Thyroid gland (tissue), 4 donors: ENCODE measurements at regions not wholly inside any gene's neighbourhood (a gene's known extent, or its start where the extent isn't known, plus 50 kb on each side); places are given as distances from the start of the nearest gene placed in this dataset.

Source experiments
- POLR2A ChIP-seq, 2 donors: fragments of 450-650 bp; IDR thresholded peaks; one replicate each; pipeline ENCODE4 v1.6.1; 2017; ENCODE audit warnings: antibody characterized with exemption in 2 of 2, mild to moderate bottlenecking in 2 of 2, moderate library complexity in 1 of 2
- TF ChIP-seq, protein P1 (sequence below), 6 experiments: fragments of 200-600 bp in 3 of 6; fragments of 450-650 bp in 3 of 6; sonication (generic) in 3 of 6; IDR thresholded peaks; one replicate each; pipeline ENCODE4 v1.5.1; 2016 to 2019; ENCODE audit warnings: antibody characterized with exemption in 6 of 6, mild to moderate bottlenecking in 2 of 6, inconsistent platforms in 1 of 6, moderate library complexity in 1 of 6

DNA sequence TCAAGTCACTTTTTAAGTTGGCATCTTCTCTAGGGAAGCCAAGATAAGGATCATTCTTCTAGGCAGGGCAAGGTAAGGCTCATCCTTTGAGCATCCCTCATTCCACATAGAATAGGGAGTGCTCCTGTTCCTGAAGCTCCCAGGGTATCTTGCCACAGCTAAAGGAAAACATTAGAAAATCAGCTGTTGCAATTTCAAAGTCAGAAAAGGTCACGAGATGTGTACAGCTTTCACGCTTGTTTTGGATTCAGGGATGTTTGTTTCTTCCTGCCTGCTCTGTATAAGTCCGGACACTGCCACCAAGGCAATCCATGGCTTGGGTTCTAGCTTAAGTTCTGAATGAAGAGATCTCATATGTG lies 153.2 kb downstream of the SH3BGRL2 start:
- no peak for TF ChIP-seq POLR2A (IDR thresholded peaks at IDR 0.05)
- TF ChIP-seq, protein P1, sequence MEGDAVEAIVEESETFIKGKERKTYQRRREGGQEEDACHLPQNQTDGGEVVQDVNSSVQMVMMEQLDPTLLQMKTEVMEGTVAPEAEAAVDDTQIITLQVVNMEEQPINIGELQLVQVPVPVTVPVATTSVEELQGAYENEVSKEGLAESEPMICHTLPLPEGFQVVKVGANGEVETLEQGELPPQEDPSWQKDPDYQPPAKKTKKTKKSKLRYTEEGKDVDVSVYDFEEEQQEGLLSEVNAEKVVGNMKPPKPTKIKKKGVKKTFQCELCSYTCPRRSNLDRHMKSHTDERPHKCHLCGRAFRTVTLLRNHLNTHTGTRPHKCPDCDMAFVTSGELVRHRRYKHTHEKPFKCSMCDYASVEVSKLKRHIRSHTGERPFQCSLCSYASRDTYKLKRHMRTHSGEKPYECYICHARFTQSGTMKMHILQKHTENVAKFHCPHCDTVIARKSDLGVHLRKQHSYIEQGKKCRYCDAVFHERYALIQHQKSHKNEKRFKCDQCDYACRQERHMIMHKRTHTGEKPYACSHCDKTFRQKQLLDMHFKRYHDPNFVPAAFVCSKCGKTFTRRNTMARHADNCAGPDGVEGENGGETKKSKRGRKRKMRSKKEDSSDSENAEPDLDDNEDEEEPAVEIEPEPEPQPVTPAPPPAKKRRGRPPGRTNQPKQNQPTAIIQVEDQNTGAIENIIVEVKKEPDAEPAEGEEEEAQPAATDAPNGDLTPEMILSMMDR (IDR thresholded peaks at IDR 0.05), result no peak
